T-helper 2 cell (primary cell): ENCODE measurements at regions not wholly inside any gene's neighbourhood (a gene's known extent, or its start where the extent isn't known, plus 50 kb on each side); places are given as distances from the start of the nearest gene placed in this dataset.
"Not testable (repeated sequence)": the region's sequence is repeated elsewhere in the genome, so short reads cannot be mapped to it uniquely, and the experiment has no call there.

ENCODE experiments used
- DNase-seq, 5 experiments: peaks; one replicate each; pipeline versions ENCODE4 v3.0.0 to v3.0.0-alpha.2; 2012 to 2022

DNA sequence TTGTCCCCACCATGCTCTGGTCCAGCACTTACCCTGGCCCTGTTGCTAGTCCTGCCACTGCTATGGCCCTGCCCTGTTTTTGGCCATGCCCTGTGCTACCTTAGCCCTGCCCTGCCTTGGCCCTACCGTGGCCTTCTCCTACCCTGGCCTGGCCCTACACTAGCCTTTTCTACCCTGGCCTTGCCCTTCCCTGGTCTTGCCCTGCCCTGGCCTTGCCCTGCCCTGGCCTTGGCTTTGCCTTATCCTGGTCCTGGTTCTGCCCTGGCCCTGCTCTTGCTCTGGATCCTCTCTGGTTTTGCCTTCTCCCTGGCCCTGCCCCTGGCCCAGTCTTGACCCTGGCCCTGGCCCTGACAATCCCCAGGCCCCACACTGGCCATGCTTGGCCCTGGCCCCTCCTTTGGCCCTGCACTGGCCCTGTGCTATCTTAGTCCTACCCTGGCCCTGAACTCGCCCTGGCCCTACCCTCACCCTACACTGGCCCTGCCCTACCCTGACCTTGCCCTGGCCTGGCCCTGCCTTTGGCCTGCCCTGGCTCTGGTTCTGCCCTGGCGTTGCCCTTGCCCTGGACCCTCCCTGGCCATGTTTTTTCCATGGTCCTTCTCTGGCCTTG, 235.0 kb downstream of the GOLGA6L6 start:
- DNase-seq = not testable (repeated sequence)

DNA sequence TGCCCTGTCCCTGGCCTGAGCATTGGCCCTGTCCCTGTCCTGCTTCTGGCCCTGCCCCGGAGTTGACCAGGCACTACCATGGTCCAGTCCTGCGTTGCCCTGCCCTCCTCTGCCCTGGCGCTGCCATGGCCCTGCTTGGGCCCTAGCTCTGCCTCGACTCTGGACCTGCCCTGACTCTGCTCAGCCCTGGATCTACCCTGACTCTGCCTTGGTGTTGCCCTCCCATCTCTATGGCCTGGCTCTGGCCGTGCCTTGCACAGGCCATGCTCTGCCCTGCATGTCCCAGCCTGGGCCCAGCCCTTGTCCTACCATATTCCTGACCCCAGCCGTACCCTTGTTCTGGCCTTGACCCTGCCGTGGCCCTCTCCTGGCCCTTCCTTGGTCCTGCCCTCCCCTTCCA, 235.7 kb downstream of the GOLGA6L6 start:
- not testable (repeated sequence) for DNase-seq

DNA sequence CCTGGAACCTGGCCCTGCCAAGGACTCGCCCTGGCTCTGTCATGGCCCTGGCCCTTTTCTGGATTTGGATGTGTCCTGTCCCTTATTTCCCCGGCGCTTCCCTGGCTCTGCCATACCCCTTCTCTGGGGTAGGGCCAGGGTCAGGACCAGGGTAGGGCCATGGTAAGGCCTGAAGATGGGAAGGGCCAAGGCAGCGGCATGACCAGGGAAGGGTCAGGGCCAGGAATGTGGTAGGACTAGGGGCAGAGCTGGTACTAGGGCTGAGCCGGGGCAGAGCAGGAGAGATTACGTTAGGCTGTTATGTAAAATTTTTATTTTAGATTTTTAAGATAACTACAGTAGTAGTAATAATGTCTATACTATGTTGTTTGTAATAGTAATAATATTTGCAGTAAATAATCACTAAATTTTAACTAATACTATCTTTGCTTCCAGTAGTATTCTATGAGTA, 236.6 kb downstream of the GOLGA6L6 start:
- not testable (repeated sequence) for DNase-seq

DNA sequence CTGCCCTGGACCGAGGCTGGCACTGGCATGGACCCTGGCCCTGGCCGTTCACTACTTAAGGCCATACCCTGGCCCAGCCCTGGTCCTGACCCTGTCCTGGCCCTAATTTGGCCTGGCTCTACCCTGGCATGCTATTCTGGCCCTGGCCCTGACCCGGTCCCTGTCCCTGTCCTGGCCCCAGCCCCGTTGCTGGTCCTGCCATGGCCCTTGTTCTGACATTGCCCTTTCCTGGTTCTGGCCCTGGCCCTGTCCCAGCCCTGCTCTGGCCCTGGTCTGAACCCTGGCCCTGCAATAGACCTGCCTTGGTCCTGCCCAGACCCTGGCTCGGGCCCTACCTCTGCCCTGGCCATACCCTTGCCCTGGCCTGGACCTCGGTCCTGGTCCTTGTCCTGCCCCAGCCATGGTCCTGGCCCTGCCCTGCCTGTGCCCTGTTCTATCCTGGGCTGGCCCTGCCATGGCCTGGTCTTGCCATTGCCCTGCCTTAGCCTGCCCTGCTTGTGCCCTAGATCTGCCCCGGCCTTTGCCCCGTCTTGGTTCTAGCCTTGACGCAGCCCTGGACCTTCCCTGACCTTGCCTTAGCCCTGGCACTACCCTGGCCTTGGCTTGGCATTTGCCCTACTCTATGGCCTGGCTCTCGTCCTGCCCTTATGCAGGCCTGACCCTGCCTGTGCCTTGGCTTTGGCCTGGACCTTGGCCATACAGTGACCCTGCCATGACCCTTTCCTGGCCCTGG, 237.2 kb downstream of the GOLGA6L6 start:
- DNase-seq = not testable (repeated sequence)

DNA sequence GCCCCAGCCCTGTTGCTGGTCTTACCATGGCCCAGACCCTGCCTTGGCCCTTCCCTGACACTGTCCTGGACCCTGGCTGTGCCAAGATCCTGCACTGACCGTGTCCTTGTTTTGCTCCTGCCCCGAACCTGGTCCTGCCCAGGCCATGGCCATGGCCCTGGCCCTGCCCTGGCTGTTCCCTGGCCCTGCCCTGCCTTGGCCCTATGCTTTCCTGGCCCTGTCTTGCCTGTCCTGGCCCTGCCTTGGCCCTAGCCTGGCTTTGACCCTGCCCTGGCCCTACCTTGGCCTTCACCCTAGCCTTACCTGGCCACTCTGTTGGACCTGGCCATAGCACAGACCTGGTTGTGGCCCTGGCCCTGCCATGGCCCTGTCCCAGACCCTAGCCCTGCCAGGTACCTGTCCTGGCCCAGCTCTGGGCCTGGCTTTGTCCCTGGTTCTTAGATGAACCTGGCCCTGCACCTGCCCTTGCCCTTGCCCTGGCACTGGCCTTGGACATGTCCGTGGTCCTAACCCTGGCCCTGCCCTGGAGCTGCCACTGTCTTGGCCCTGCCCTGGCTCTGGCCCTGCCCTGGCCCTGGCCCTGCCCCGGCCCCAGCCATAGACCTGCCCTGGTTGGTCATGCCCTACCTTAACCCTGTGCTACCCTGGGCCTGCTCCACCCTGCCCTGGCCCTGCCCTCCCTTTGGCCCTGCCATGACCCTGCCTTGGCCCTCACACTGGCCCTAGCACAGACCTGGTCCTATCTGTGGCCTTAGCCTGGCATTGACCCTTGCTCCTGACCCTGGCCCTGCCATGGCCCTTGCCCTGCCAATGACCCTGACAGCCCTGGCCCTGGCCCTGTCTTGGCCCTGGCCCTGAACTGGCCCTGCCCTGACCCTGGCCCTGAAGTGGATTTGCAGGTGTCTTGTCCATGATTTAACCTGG, 238.1 kb downstream of the GOLGA6L6 start:
- DNase-seq = not testable (repeated sequence)

GRCh38 chr15:20302141-20303069, 239.2 kb downstream of the GOLGA6L6 start:
- not testable (repeated sequence) for DNase-seq

GRCh38 chr15:20301471-20302081, 240.0 kb downstream of the GOLGA6L6 start:
- DNase-seq = not testable (repeated sequence)

DNA sequence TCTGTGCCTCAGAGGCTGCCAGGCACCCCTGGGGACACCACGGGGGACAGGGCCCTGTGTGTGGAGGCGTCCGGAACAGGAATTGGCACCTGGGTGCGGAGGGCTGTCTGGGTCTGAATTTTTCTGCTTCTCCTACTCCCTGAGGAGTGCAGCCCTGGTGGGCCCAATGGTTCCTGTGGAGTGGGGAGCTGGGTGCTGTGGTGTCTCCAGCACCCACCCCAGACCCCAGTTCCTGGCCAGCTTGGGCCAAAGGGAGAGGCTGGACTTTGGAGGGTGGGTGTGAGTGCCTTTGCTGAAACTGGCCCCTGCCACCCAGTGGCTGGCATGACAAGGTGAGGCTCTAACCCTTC, 240.6 kb downstream of the GOLGA6L6 start:
- not testable (repeated sequence) for DNase-seq

DNA sequence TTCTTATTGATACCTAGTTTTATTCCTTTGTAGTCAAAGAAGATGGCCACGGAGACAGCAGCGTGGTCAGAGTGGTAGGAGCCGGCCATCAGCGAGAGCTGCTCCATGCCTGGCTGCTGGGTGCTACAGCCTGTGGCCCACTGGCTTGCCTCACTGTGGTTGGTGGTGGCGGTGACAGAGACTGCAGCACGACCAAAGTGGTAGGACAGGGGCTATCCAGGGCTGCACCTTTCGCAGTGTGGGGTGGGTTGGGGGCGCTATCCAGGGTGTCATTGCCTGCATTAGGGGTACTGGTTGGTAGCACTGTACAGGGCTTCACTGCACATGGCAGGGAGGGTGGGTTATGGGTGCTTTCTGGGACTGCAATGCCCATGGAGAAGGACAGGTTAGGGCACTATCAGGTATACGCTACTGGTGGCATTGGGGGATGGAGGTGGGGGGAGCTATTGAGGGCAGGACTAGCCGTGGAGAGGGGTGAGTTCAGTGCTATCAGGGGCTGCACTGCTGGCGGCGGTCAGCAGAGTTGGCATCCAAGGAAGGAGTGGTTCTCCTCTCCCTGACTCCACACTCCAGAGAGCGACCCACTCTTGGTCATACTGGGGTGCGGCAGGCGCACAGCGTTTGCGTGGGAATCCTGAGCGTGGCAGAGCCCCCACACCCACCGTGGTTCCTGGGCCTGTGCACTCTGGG, 241.1 kb downstream of the GOLGA6L6 start:
- not testable (repeated sequence) for DNase-seq

DNA sequence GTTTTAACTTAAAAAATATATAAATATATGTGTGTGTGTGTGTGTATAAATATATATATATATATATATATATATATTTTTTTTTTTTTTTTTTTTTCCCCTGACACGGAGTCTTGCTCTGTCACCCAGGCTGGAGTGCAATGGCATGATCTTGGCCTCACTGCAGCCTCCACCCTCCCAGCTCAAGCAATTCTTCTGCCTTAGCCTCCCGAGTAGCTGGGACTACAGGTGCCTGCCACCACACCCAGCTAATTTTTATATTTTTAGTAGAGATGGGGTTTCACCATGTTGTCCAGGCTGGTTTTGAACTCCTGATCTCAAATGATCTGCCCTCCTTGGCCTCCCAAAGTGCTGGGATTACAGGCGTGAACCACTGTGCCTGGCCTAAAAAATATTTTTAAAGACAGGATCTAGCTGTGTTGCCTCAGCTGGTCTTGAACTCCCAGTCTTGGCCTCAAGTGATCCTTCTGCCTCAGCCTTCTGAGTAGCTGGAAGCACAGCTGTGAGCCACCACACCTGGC, 243.9 kb downstream of the GOLGA6L6 start:
- DNase-seq = not testable (repeated sequence)

DNA sequence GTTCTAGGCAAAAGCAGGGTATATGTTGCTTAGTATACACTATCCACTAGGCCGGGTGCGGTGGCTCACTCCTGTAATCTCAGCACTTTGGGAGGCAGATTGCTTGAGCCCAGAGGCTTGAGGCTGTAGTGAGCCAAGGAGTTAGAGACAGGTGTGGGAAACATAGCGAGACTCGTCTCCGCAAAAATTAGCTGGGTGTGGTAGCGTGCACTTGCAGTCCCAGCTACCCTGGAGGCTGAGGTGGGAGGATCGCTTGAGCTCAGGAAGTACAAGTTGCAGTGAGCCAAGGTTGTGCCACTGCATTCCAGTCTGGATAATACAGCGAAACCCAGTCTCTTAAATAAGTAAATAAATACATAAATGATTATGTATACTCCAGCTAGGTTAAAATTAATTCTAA, 245.3 kb downstream of the GOLGA6L6 start:
- not testable (repeated sequence) for DNase-seq

DNA sequence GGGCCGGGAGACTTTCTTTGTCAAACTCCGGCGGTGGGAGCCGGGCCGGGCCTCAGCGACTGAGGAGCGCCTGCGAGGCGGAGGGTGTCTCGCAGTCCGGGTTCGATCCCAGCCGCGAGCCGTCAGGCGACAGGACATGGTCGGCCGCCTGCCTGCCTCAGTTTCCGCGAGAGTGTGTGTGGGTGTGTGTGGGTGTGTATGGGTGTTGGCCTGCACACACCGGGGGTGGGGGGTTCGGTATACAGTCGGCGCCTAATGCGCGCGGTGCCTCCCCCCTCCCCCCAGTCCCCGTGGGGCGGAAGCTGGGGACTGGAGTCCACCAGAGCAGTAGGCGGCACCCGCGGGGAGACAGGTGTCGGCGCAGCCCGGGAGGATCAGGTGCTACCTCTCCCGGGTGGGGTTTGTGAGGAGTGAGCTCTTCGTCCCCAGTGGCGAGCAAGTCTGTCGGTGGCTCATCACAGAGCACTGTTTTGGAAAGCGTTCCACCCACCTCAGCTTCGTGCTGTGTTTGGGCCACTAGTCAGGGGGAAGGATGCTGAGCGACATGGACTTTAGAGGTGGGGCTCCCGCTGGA, 246.3 kb downstream of the GOLGA6L6 start:
- no peak for DNase-seq

GRCh38 chr15:20294651-20295237, 246.9 kb downstream of the GOLGA6L6 start:
- DNase-seq = no peak

- not testable (repeated sequence) for DNase-seq
These were observed 249.1 kb downstream of the GOLGA6L6 start for GRCh38 chr15:20292422-20293005.

GRCh38 chr15:20291616-20292015, 250.0 kb downstream of the GOLGA6L6 start:
- DNase-seq = not testable (repeated sequence)

DNA sequence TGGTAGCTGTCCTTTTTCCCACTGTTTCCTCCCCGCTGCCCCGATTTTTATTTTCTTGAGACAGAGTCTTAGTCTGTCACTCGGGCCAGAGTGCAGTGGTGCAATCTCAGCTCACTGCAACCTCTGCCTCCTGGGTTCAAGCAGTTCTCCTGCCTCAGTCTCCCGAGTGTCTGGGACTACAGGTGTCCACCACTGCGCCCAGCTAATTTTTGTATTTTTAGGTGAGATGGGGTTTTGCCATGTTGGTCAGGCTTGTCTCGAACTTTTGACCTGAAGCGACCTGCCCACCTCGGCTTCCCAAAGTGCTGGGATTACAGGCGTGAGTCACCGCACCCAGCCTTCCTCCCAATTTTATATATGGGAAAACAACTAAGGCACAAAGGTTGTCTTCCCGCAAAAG, 251.0 kb downstream of the GOLGA6L6 start:
- not testable (repeated sequence) for DNase-seq

DNA sequence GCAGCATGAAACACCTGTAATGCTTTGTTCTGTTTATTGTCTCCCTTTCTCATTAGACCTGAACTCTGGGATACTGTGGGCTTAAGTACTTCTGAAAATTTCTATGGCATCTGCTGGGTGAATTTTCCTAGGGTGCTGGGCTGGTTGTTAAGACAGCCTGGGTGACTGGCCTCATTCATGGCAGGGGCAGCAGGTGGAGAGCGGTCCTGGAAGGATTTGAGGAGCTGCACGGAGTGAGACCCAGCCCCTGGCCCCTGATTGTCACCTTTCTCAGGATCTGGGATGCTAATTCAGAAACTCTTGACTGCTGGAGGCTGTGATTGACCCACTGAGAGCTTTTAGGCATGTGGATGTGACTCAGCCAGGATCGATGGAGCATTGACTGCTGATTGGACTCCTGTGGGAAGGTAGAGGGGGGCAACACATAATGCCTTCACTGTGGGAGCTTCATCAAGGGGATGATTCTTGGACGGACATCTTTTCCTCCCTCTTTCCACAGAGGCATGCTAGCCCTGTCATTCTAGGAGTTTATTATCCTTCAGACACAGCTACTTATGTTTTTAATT, 252.0 kb downstream of the GOLGA6L6 start:
- not testable (repeated sequence) for DNase-seq

- not testable (repeated sequence) for DNase-seq
These were observed 252.6 kb downstream of the GOLGA6L6 start for GRCh38 chr15:20288800-20289537.
